Endothelial cell of umbilical vein (primary cell): ENCODE measurements at regions not wholly inside any gene's neighbourhood (a gene's known extent, or its start where the extent isn't known, plus 50 kb on each side); places are given as distances from the start of the nearest gene placed in this dataset.

Experiments used
- BruUV-seq: library from RNA; stranded (reverse); fragments of 400-500 nt; replicated peaks from 2 replicates; lab custom pipeline; 2021; lab: Mats Ljungman, UMichigan
- CTCF ChIA-PET: fragments of 300-600, 350-600 bp; sonication (Branson Sonifier 250); formaldehyde crosslinking; loops from one replicate; lab custom pipeline; 2021; ENCODE audit warnings: antibody characterized with exemption, inconsistent platforms; lab: Charles Lee
- POLR2A ChIA-PET: fragments of 300-600, 350-600 bp; sonication (Branson Sonifier 250); formaldehyde crosslinking; loops from one replicate; lab custom pipeline; 2021; ENCODE audit warnings: antibody characterized with exemption, inconsistent platforms; lab: Charles Lee
- DNase-seq: peaks from one replicate; pipeline ENCODE4 v3.0.0-alpha.2; 2011; ENCODE audit warnings: low read depth, low spot score
- FAIRE-seq: peaks from 2 replicates; lab custom pipeline; 2011; peaks lifted over from hg19 to GRCh38; lab: Jason Lieb, UNC
- H2AFZ ChIP-seq: 2 replicates; pipeline ENCODE4 v1.6.0; 2012; ENCODE audit warnings: low read depth, low read length, control low read depth, inconsistent platforms
- H3K27ac ChIP-seq: 2 replicates; pipeline ENCODE4 v1.5.1; 2011; ENCODE audit warnings: low read depth, mild to moderate bottlenecking, control low read depth, low read length, moderate library complexity; ENCODE audit not compliant: insufficient read depth
- H3K27me3 ChIP-seq, 2 experiments: 2 replicates each; pipeline versions ENCODE4 v1.6.0 to v1.6.1; 2011; ENCODE audit warnings: low read length in 2 of 2, mixed read lengths in 1 of 2; ENCODE audit not compliant: control insufficient read depth in 2 of 2, insufficient read depth in 2 of 2
- H3K36me3 ChIP-seq, 2 experiments: 2 replicates in 1 of 2; 3 replicates in 1 of 2; pipeline ENCODE4 v1.5.1; 2011; ENCODE audit warnings: low read length in 2 of 2, mild to moderate bottlenecking in 1 of 2, moderate library complexity in 1 of 2; ENCODE audit not compliant: control insufficient read depth in 2 of 2, insufficient read depth in 2 of 2; ENCODE audit errors: extremely low read depth in 1 of 2
- H3K4me1 ChIP-seq: 3 replicates; pipeline ENCODE4 v1.5.1; 2011; ENCODE audit warnings: mild to moderate bottlenecking, low read length; ENCODE audit not compliant: control insufficient read depth, insufficient read depth; ENCODE audit errors: extremely low read depth
- H3K4me2 ChIP-seq: 2 replicates; pipeline ENCODE4 v1.6.1; 2011; ENCODE audit warnings: low read length, control low read depth, mixed read lengths; ENCODE audit not compliant: insufficient read depth
- H3K4me3 ChIP-seq, 3 experiments: fragments of 200-600 bp in 1 of 3; sonication (generic), shearing (Covaris generic) in 1 of 3; replicated peaks in 1 of 3; 2 replicates each; pipeline ENCODE4 v1.5.1; 2011 to 2016; ENCODE audit warnings: control low read depth in 3 of 3, low read length in 3 of 3, mild to moderate bottlenecking in 2 of 3, inconsistent platforms in 1 of 3, low read depth in 1 of 3, moderate library complexity in 1 of 3; ENCODE audit not compliant: insufficient read depth in 1 of 3
- H3K79me2 ChIP-seq: 2 replicates; pipeline ENCODE4 v1.6.0; 2012; ENCODE audit warnings: low read length, inconsistent platforms; ENCODE audit not compliant: control insufficient read depth, insufficient read depth
- H3K9ac ChIP-seq: replicated peaks from 2 replicates; pipeline ENCODE3; 2011; ENCODE audit warnings: low read length, control low read depth; ENCODE audit not compliant: insufficient read depth; ENCODE audit errors: extremely low read depth
- H3K9me1 ChIP-seq: replicated peaks from 3 replicates; pipeline ENCODE4 v1.6.0; 2011; ENCODE audit warnings: mild to moderate bottlenecking, low read length; ENCODE audit not compliant: control insufficient read depth, insufficient read depth; ENCODE audit errors: extremely low read depth
- H3K9me3 ChIP-seq: replicated peaks from 2 replicates; pipeline ENCODE4 v1.5.1; 2012; ENCODE audit warnings: low read length, inconsistent platforms; ENCODE audit not compliant: control insufficient read depth, insufficient read depth
- H4K20me1 ChIP-seq: replicated peaks from 2 replicates; pipeline ENCODE3; 2011; ENCODE audit warnings: mild to moderate bottlenecking, low read length; ENCODE audit not compliant: control insufficient read depth, insufficient read depth; ENCODE audit errors: extremely low read depth
- EZH2 ChIP-seq: IDR thresholded peaks from 2 replicates; pipeline ENCODE4 v1.6.1; 2012; ENCODE audit warnings: borderline replicate concordance, low read depth, mild to moderate bottlenecking, moderate library complexity, low read length, inconsistent platforms; ENCODE audit not compliant: severe bottlenecking
- FOS ChIP-seq: IDR thresholded peaks from 2 replicates; pipeline ENCODE4 v1.6.1; 2011; ENCODE audit warnings: mild to moderate bottlenecking, low read length, moderate library complexity, borderline replicate concordance; ENCODE audit not compliant: insufficient read depth
- GATA2 ChIP-seq: IDR thresholded peaks from 2 replicates; pipeline ENCODE4 v1.7.0; 2011; ENCODE audit warnings: low read depth, mild to moderate bottlenecking, moderate library complexity, mixed read lengths, low read length; ENCODE audit not compliant: insufficient read length, insufficient read depth
- POLR2A ChIP-seq: IDR thresholded peaks from 2 replicates; pipeline ENCODE4 v1.6.1; 2012; ENCODE audit warnings: low read depth, mild to moderate bottlenecking, control low read depth, low read length
- POLR2AphosphoS5 ChIP-seq: IDR thresholded peaks from 2 replicates; pipeline ENCODE4 v1.6.1; 2012; ENCODE audit warnings: low read depth, mild to moderate bottlenecking, control low read depth, low read length, moderate library complexity; ENCODE audit not compliant: insufficient read depth
- dilution Hi-C: fragments of 300-500 bp; cut with MboI; formaldehyde crosslinking; loops from one replicate; pipeline ENCODE4 v1.15.0; 2019; ENCODE audit warnings: low sequenced_read_pairs; ENCODE audit not compliant: extremely low pct_ligation_motif_present
- intact Hi-C: fragments of 100-400 bp; cut with micrococcal nuclease; formaldehyde crosslinking; loops from one replicate; pipeline ENCODE4 v1.10.0; 2022

DNA sequence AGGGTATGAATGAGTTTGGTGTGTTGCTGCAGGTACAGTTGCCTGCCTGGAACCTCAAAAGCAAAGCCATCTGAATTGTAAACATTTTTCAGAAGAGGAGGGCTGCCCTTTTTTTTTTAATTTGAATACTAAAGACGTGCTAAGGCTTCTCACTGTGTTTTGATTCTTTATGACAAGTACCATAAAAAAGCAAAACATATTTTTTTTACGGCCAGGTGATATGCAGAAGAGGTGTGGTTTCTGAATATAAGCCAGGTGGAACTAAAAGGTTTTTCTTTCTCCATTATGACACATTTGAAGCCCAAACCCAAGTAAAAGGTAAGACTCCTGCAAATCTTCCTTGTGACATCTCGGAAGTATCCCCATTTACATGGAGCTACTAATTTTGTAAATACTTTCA, 246.3 kb downstream of the IRS1 start:
- H3K36me3 ChIP-seq: no peaks in the 10 kb centered on the region
- no peak for DNase-seq
- no peak overlapping the region for H3K27ac ChIP-seq
- H2AFZ ChIP-seq: no peak overlapping the region
- no peak for FAIRE-seq
- no peak for TF ChIP-seq POLR2A
- no peak for TF ChIP-seq GATA2
- ChIA-PET POLR2A (no interaction called here), CTCF (no interaction called here)
- no peaks in the 10 kb centered on the region for H4K20me1 ChIP-seq
- no peaks in the 10 kb centered on the region for H3K79me2 ChIP-seq
- H3K27me3 ChIP-seq: no peaks in the 10 kb centered on the region
- H3K9me3 ChIP-seq: no peaks in the 10 kb centered on the region
- H3K4me3 ChIP-seq: no peak overlapping the region
- H3K4me2 ChIP-seq: no peak overlapping the region
- BruUV-seq: no TSS peak
- dilution Hi-C loops: no loop called here
- H3K4me1 ChIP-seq: no peaks in the 10 kb centered on the region
- intact Hi-C loops: no loop called here
- no peak overlapping the region for H3K9ac ChIP-seq
- H3K9me1 ChIP-seq: no peaks in the 10 kb centered on the region

- intact Hi-C loops (no loop called here), dilution Hi-C loops (no loop called here)
- H3K27me3 ChIP-seq: no peaks in the 10 kb centered on the region
- BruUV-seq: no TSS peak
- H2AFZ ChIP-seq: no peak overlapping the region
- no peaks in the 10 kb centered on the region for H3K36me3 ChIP-seq
- ChIA-PET CTCF (no interaction called here), POLR2A (no interaction called here)
- no peak overlapping the region for H3K9ac ChIP-seq
- no peaks in the 10 kb centered on the region for H3K79me2 ChIP-seq
- FAIRE-seq (no peak), DNase-seq (no peak)
- no peaks in the 10 kb centered on the region for H4K20me1 ChIP-seq
- no peak overlapping the region for H3K4me3 ChIP-seq
- no peak overlapping the region for H3K27ac ChIP-seq
- H3K4me2 ChIP-seq: no peak overlapping the region
- H3K9me3 ChIP-seq: no peaks in the 10 kb centered on the region
- no peaks in the 10 kb centered on the region for H3K4me1 ChIP-seq
- no peaks in the 10 kb centered on the region for H3K9me1 ChIP-seq
- TF ChIP-seq POLR2AphosphoS5 (no peak), FOS (no peak), EZH2 (no peak)
Measured at GRCh38 chr2:226552571-226553285, 246.9 kb downstream of the IRS1 start.
